ENCODE measurements at regions not wholly inside any gene's neighbourhood (a gene's known extent, or its start where the extent isn't known, plus 50 kb on each side); places are given as distances from the start of the nearest gene placed in this dataset.

GRCh38 chr13:30077240-30077735 lies 226.9 kb upstream of the UBL3 start:
- TF ChIP-seq CTCF (IDR thresholded peaks at IDR 0.05) (no peak), POLR2AphosphoS5 (IDR thresholded peaks at IDR 0.05) (no peak), POLR2A (IDR thresholded peaks at IDR 0.05) (no peak), EP300 (IDR thresholded peaks at IDR 0.05) (no peak)
